SJCRH30 (cell line): ENCODE measurements at regions not wholly inside any gene's neighbourhood (a gene's known extent, or its start where the extent isn't known, plus 50 kb on each side); places are given as distances from the start of the nearest gene placed in this dataset.
"Not testable (repeated sequence)": the region's sequence is repeated elsewhere in the genome, so short reads cannot be mapped to it uniquely, and the experiment has no call there.

Experiments used
- DNase-seq, 2 experiments: peaks; one replicate each; pipeline ENCODE4 v3.0.0-alpha.2; 2015 to 2020
- H3K27ac ChIP-seq: fragments of 250-450 bp; sonication (Bioruptor Pico); 2 replicates; pipeline ENCODE4 v1.5.1; 2020; ENCODE audit warnings: mild to moderate bottlenecking, moderate library complexity
- H3K27me3 ChIP-seq: fragments of 250-450 bp; sonication (Bioruptor Pico); 2 replicates; pipeline ENCODE4 v1.5.1; 2020; ENCODE audit warnings: mild to moderate bottlenecking, moderate library complexity
- H3K36me3 ChIP-seq: fragments of 250-450 bp; sonication (Bioruptor Pico); 2 replicates; pipeline ENCODE4 v1.5.1; 2020; ENCODE audit warnings: mild to moderate bottlenecking, moderate library complexity
- H3K4me1 ChIP-seq: fragments of 250-450 bp; sonication (Bioruptor Pico); 2 replicates; pipeline ENCODE4 v1.5.1; 2020; ENCODE audit warnings: mild to moderate bottlenecking, moderate library complexity
- H3K4me3 ChIP-seq: fragments of 250-450 bp; sonication (Bioruptor Pico); 2 replicates; pipeline ENCODE4 v1.5.1; 2020; ENCODE audit warnings: mild to moderate bottlenecking, moderate library complexity
- H3K9me3 ChIP-seq: fragments of 250-450 bp; sonication (Bioruptor Pico); replicated peaks from 2 replicates; pipeline ENCODE4 v1.5.1; 2020; ENCODE audit warnings: mild to moderate bottlenecking, moderate library complexity

- DNase-seq = no peak
- H3K36me3 ChIP-seq = no peaks in the 10 kb centered on the region
- H3K4me1 ChIP-seq = no peaks in the 10 kb centered on the region
- H3K27ac ChIP-seq = no peak overlapping the region
- no peaks in the 10 kb centered on the region for H3K27me3 ChIP-seq
- no peak overlapping the region for H3K4me3 ChIP-seq
- H3K9me3 ChIP-seq = no peaks in the 10 kb centered on the region
Measured at GRCh38 chr11:98766903-98767302, 253.8 kb upstream of the CNTN5 start.

DNA sequence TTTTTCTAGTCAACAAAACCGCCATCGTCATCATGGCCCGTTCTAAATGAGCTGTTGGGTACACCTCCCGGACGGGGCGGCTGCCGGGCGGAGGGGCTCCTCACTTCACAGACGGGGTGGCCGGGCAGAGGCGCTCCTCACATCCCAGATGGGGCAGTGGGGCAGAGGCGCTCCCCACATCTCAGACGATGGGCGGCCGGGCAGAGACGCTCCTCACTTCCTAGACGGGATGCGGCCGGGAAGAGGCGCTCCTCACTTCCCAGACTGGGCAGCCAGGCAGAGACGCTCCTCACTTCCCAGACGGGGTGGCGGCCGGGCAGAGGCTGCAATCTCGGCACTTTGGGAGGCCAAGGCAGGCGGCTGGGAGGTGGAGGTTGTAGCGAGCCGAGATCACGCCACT is 250.7 kb upstream of the CNTN5 start:
- not testable (repeated sequence) for H3K36me3 ChIP-seq, H3K27ac ChIP-seq, H3K9me3 ChIP-seq, H3K27me3 ChIP-seq, H3K4me3 ChIP-seq, DNase-seq, H3K4me1 ChIP-seq

DNA sequence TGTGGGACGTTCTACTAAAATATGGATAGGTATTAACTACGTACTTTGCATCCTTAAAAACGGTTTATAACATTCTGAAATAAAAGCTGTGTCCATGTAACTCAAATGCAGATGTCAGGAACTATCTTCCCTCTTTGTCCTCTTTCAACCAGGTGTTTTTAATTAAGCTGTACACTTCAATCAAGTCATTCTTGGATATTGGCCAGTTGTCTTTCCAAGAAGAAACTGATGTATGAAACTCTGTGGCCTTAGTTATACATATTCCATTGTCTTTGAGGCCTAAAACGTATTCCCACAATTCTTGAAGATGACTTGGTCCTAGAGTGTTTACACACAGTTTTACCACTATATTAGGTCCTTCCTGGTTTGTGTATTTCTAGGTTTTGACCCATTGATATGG is 249.0 kb upstream of the CNTN5 start:
- no peaks in the 10 kb centered on the region for H3K27me3 ChIP-seq
- H3K4me3 ChIP-seq = no peak overlapping the region
- H3K9me3 ChIP-seq = no peaks in the 10 kb centered on the region
- H3K36me3 ChIP-seq = no peaks in the 10 kb centered on the region
- no peak for DNase-seq
- H3K27ac ChIP-seq = no peak overlapping the region
- H3K4me1 ChIP-seq = no peaks in the 10 kb centered on the region

DNA sequence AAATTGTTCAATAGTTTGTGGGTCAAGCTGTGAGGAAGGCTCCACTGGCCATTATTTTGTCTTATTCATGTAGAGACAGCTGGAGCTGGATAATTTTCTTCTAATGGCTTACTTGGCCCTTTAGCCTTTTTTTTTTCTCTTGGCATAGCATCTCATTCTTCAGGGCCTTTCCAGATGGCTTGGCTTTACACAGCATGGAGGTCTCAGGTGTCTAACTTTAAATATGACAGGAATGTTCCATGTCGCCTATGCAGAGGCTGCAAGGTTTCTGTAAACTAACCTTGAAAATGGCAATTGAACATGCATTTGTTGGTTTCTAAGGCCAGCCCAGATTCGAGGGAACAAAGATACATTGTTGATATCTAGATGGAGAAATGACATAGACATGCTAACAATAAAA is 247.9 kb upstream of the CNTN5 start:
- Histone ChIP-seq H3K4me3 (no peak overlapping the region), H3K36me3 (no peaks in the 10 kb centered on the region), H3K27me3 (no peaks in the 10 kb centered on the region), H3K4me1 (no peaks in the 10 kb centered on the region), H3K27ac (no peak overlapping the region), H3K9me3 (no peaks in the 10 kb centered on the region)
- DNase-seq = no peak

GRCh38 chr11:98793276-98793675 is 227.5 kb upstream of the CNTN5 start:
- no peaks in the 10 kb centered on the region for H3K36me3 ChIP-seq

GRCh38 chr11:98798333-98798732 is 222.4 kb upstream of the CNTN5 start:
- Histone ChIP-seq H3K36me3 (no peaks in the 10 kb centered on the region), H3K9me3 (no peaks in the 10 kb centered on the region), H3K27ac (no peak overlapping the region), H3K27me3 (no peaks in the 10 kb centered on the region), H3K4me3 (no peak overlapping the region), H3K4me1 (no peaks in the 10 kb centered on the region)
- no peak for DNase-seq

More at GRCh38 chr11:98793276-98793675, 227.5 kb upstream of the CNTN5 start:
- no peak for DNase-seq
- Histone ChIP-seq H3K27ac (no peak overlapping the region), H3K4me1 (no peaks in the 10 kb centered on the region), H3K27me3 (no peaks in the 10 kb centered on the region), H3K9me3 (no peaks in the 10 kb centered on the region), H3K4me3 (no peak overlapping the region)

- no peak overlapping the region for H3K27ac ChIP-seq
- no peak overlapping the region for H3K4me3 ChIP-seq
- H3K9me3 ChIP-seq = no peaks in the 10 kb centered on the region
- DNase-seq = no peak
- H3K27me3 ChIP-seq = no peaks in the 10 kb centered on the region
- H3K36me3 ChIP-seq = no peaks in the 10 kb centered on the region
- H3K4me1 ChIP-seq = no peaks in the 10 kb centered on the region
Measured at GRCh38 chr11:98800696-98801095, 220.1 kb upstream of the CNTN5 start.

GRCh38 chr11:98828986-98829708 is 191.6 kb upstream of the CNTN5 start:
- Histone ChIP-seq H3K9me3 (no peaks in the 10 kb centered on the region), H3K36me3 (no peaks in the 10 kb centered on the region), H3K4me1 (no peaks in the 10 kb centered on the region), H3K4me3 (no peak overlapping the region), H3K27me3 (no peaks in the 10 kb centered on the region), H3K27ac (no peak overlapping the region)
- DNase-seq = no peak

- H3K4me1 ChIP-seq = no peaks in the 10 kb centered on the region
- H3K36me3 ChIP-seq = no peaks in the 10 kb centered on the region
- H3K4me3 ChIP-seq = no peak overlapping the region
- no peaks in the 10 kb centered on the region for H3K27me3 ChIP-seq
- DNase-seq = no peak
- no peak overlapping the region for H3K27ac ChIP-seq
- no peaks in the 10 kb centered on the region for H3K9me3 ChIP-seq
Measured at GRCh38 chr11:98829971-98830370, 190.8 kb upstream of the CNTN5 start.

DNA sequence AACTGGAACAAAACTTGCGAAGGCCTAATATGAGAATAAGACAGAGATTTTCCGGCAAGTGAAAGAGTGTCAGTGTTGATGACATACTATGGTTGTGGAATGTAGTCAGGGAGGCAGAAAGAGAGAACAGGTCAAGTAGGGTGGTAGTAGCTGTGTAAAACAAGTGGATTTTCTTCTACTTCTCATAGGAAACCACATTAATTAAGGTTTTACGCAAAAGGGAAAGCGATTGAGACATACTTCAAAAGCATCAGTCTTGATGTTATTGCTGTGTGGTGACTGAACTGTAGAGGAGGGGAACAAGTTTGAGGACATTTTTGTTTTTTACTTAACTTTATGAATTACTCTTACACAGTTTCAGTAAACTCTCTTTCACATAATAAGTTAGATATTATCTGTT is 186.0 kb upstream of the CNTN5 start:
- H3K9me3 ChIP-seq = no peaks in the 10 kb centered on the region
- H3K27ac ChIP-seq = no peak overlapping the region
- no peak overlapping the region for H3K4me3 ChIP-seq
- no peak for DNase-seq
- no peaks in the 10 kb centered on the region for H3K27me3 ChIP-seq
- no peaks in the 10 kb centered on the region for H3K36me3 ChIP-seq
- no peaks in the 10 kb centered on the region for H3K4me1 ChIP-seq

- H3K9me3 ChIP-seq = no peaks in the 10 kb centered on the region
- H3K4me3 ChIP-seq = no peak overlapping the region
- no peak overlapping the region for H3K27ac ChIP-seq
- H3K36me3 ChIP-seq = no peaks in the 10 kb centered on the region
- DNase-seq = no peak
- H3K4me1 ChIP-seq = no peaks in the 10 kb centered on the region
- H3K27me3 ChIP-seq = no peaks in the 10 kb centered on the region
Measured at GRCh38 chr11:98835335-98835734, 185.4 kb upstream of the CNTN5 start.

DNA sequence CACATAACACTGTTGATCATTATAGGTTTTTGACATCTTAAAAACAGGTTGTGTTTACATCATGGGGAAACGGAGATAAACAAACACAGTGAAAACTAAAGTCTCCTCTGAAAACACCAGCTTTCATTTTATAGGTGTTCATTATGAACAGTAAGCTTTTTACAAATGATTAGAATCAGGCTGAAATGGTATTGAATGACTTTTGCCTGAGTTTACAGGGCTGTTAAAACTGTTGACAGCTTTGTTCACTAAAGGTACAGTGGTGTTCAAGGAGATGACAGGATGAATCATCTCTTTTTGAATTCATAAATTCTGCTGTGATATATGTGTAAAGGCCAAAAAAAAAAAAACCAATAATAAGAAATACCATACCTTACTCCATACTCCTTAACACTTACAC is 184.6 kb upstream of the CNTN5 start:
- Histone ChIP-seq H3K36me3 (no peaks in the 10 kb centered on the region), H3K4me1 (no peaks in the 10 kb centered on the region), H3K27ac (no peak overlapping the region), H3K4me3 (no peak overlapping the region), H3K27me3 (no peaks in the 10 kb centered on the region), H3K9me3 (no peaks in the 10 kb centered on the region)
- no peak for DNase-seq

- DNase-seq = no peak
- Histone ChIP-seq H3K4me1 (no peaks in the 10 kb centered on the region), H3K27ac (no peak overlapping the region), H3K27me3 (no peaks in the 10 kb centered on the region), H3K9me3 (no peaks in the 10 kb centered on the region), H3K36me3 (no peaks in the 10 kb centered on the region), H3K4me3 (no peak overlapping the region)
Measured at GRCh38 chr11:98842187-98842586, 178.6 kb upstream of the CNTN5 start.

DNA sequence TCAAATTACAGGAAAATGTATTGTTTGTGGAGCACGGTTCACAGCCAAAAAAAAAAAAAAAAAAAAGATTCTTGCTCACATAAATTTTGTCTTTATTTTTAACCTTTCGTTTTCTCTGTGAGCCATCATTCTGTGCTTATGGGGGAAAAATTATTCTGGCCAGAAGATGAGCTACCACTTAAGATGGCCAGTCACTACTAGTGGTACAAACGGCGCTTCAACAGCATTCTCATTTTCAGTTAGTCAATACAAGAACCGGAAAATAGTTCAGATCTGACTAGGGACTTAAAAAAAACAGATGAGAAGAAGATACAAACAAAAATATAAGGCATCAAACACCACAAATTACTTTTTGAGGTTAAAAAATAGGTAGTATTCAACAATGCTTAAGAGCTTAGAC is 158.6 kb upstream of the CNTN5 start:
- Histone ChIP-seq H3K4me1 (no peaks in the 10 kb centered on the region), H3K27ac (no peak overlapping the region), H3K4me3 (no peak overlapping the region), H3K27me3 (no peaks in the 10 kb centered on the region), H3K36me3 (no peaks in the 10 kb centered on the region), H3K9me3 (no peaks in the 10 kb centered on the region)
- DNase-seq = no peak

GRCh38 chr11:98871690-98872089 is 149.1 kb upstream of the CNTN5 start:
- H3K36me3 ChIP-seq = no peaks in the 10 kb centered on the region
- no peaks in the 10 kb centered on the region for H3K9me3 ChIP-seq
- H3K4me1 ChIP-seq = no peaks in the 10 kb centered on the region
- no peaks in the 10 kb centered on the region for H3K27me3 ChIP-seq
- no peak overlapping the region for H3K4me3 ChIP-seq
- no peak overlapping the region for H3K27ac ChIP-seq
- no peak for DNase-seq

DNA sequence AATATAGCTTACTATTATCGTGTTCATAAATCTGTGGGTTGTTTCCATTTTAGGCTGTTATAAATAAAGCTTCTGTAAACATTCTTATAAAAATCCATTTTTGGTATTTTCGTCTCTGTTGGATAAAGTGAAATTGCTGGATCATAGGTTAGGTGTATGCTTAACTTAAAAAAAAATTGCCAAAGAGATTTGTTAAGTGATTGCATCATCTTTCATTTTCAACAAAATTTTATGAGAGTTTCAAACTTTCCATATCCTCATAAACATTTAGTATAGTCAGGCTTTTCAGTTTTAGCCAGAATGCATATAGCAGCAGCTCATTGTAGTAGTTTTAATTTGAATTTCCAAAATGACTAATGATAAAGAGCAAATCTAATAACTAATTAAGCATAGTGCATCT is 146.7 kb upstream of the CNTN5 start:
- no peak for DNase-seq
- Histone ChIP-seq H3K4me3 (no peak overlapping the region), H3K9me3 (no peaks in the 10 kb centered on the region), H3K4me1 (no peaks in the 10 kb centered on the region), H3K27me3 (no peaks in the 10 kb centered on the region), H3K27ac (no peak overlapping the region), H3K36me3 (no peaks in the 10 kb centered on the region)
